ENCODE measurements at regions not wholly inside any gene's neighbourhood (a gene's known extent, or its start where the extent isn't known, plus 50 kb on each side); places are given as distances from the start of the nearest gene placed in this dataset.

- in situ Hi-C loops (cut with MboI; ENCODE audit: low pct_unique_long_range_greater_than_20kb, low sequenced_read_pairs, unreplicated experiment): no loop called here
- no peak for TF ChIP-seq CTCF (IDR thresholded peaks at IDR 0.05; ENCODE audit: extremely low read depth, insufficient read depth, missing control alignments)
These were observed 940.9 kb downstream of the SLC4A3 start for GRCh38 chr2:220568296-220568695.

GRCh38 chr2:220569112-220569897, 941.9 kb downstream of the SLC4A3 start:
- in situ Hi-C loops (cut with MboI; ENCODE audit: low pct_unique_long_range_greater_than_20kb, low sequenced_read_pairs, unreplicated experiment): no loop called here
- no peak for DNase-seq (ENCODE audit: low spot score)
- no peak for TF ChIP-seq CTCF (IDR thresholded peaks at IDR 0.05; ENCODE audit: extremely low read depth, insufficient read depth, missing control alignments)

More at GRCh38 chr2:220568296-220568695, 940.9 kb downstream of the SLC4A3 start:
- no peak for DNase-seq (ENCODE audit: low spot score)

- TF ChIP-seq CTCF (IDR thresholded peaks at IDR 0.05; ENCODE audit: extremely low read depth, insufficient read depth, missing control alignments): no peak
- DNase-seq (ENCODE audit: low spot score): no peak
- in situ Hi-C loops (cut with MboI; ENCODE audit: low pct_unique_long_range_greater_than_20kb, low sequenced_read_pairs, unreplicated experiment): no loop called here
These were observed 945.0 kb downstream of the SLC4A3 start for GRCh38 chr2:220572385-220572784.

- TF ChIP-seq CTCF (IDR thresholded peaks at IDR 0.05; ENCODE audit: extremely low read depth, insufficient read depth, missing control alignments): no peak
- DNase-seq (ENCODE audit: low spot score): no peak
- in situ Hi-C loops (cut with MboI; ENCODE audit: low pct_unique_long_range_greater_than_20kb, low sequenced_read_pairs, unreplicated experiment): no loop called here
These were observed 946.6 kb downstream of the SLC4A3 start for GRCh38 chr2:220574038-220574437.

GRCh38 chr2:220575963-220576362, 948.5 kb downstream of the SLC4A3 start:
- DNase-seq (ENCODE audit: low spot score): no peak
- in situ Hi-C loops (cut with MboI; ENCODE audit: low pct_unique_long_range_greater_than_20kb, low sequenced_read_pairs, unreplicated experiment): no loop called here
- TF ChIP-seq CTCF (IDR thresholded peaks at IDR 0.05; ENCODE audit: extremely low read depth, insufficient read depth, missing control alignments): no peak

- DNase-seq (ENCODE audit: low spot score): no peak
- no peak for TF ChIP-seq CTCF (IDR thresholded peaks at IDR 0.05; ENCODE audit: extremely low read depth, insufficient read depth, missing control alignments)
- in situ Hi-C loops (cut with MboI; ENCODE audit: low pct_unique_long_range_greater_than_20kb, low sequenced_read_pairs, unreplicated experiment): no loop called here
These were observed 952.0 kb downstream of the SLC4A3 start for GRCh38 chr2:220579452-220579851.
